DOHH2 (cell line): ENCODE measurements at regions not wholly inside any gene's neighbourhood (a gene's known extent, or its start where the extent isn't known, plus 50 kb on each side); places are given as distances from the start of the nearest gene placed in this dataset.

Experiments used
- H3F3A ChIP-seq: fragments of 200-600 bp; sonication (generic), shearing (Covaris generic); 2 replicates; pipeline ENCODE4 v1.6.0; 2016; ENCODE audit warnings: antibody characterized with exemption, mild to moderate bottlenecking; ENCODE audit not compliant: control insufficient read depth, insufficient read depth
- H3K27ac ChIP-seq: fragments of 200-600 bp; sonication (generic); 2 replicates; pipeline ENCODE4 v1.5.1; 2014; ENCODE audit warnings: low read depth, mild to moderate bottlenecking, low read length, moderate library complexity
- H3K27me3 ChIP-seq: fragments of 200-600 bp; sonication (generic); 2 replicates; pipeline ENCODE4 v1.6.1; 2014; ENCODE audit warnings: mild to moderate bottlenecking, low read length, mixed read lengths; ENCODE audit not compliant: control insufficient read depth
- H3K36me3 ChIP-seq: fragments of 200-600 bp; sonication (generic); 2 replicates; pipeline ENCODE4 v1.6.1; 2014; ENCODE audit warnings: mild to moderate bottlenecking, low read length, moderate library complexity, mixed read lengths; ENCODE audit not compliant: control insufficient read depth
- H3K4me1 ChIP-seq: fragments of 200-600 bp; sonication (generic); 2 replicates; pipeline ENCODE4 v1.6.1; 2014; ENCODE audit warnings: mild to moderate bottlenecking, low read length, mixed read lengths; ENCODE audit not compliant: control insufficient read depth
- H3K4me2 ChIP-seq: fragments of 200-600 bp; sonication (generic); 2 replicates; pipeline ENCODE4 v1.6.0; 2014; ENCODE audit warnings: mild to moderate bottlenecking, low read length, moderate library complexity
- H3K4me3 ChIP-seq: fragments of 200-600 bp; sonication (generic); 2 replicates; pipeline ENCODE4 v1.5.1; 2014; ENCODE audit warnings: mild to moderate bottlenecking, low read length, mixed read lengths
- H3K79me2 ChIP-seq: fragments of 200-600 bp; sonication (generic); 2 replicates; pipeline ENCODE4 v1.6.1; 2014; ENCODE audit warnings: mild to moderate bottlenecking, low read length, mixed read lengths; ENCODE audit not compliant: control insufficient read depth
- H3K9me2 ChIP-seq: fragments of 200-600 bp; sonication (generic); replicated peaks from 2 replicates; pipeline ENCODE4 v1.6.1; 2014; ENCODE audit warnings: mild to moderate bottlenecking, low read length, mixed read lengths; ENCODE audit not compliant: control insufficient read depth
- H3K9me3 ChIP-seq: fragments of 200-600 bp; sonication (generic); 2 replicates; pipeline ENCODE4 v1.6.1; 2014; ENCODE audit warnings: antibody characterized with exemption, low read length, mixed read lengths; ENCODE audit not compliant: control insufficient read depth, insufficient read depth
- H4K20me1 ChIP-seq: fragments of 200-600 bp; sonication (generic); 2 replicates; pipeline ENCODE4 v1.6.0; 2014; ENCODE audit warnings: low read depth, mild to moderate bottlenecking, antibody characterized with exemption, low read length, moderate library complexity; ENCODE audit not compliant: control insufficient read depth, insufficient read depth
- EZH2phosphoT487 ChIP-seq: fragments of 200-600 bp; sonication (generic); IDR thresholded peaks from 2 replicates; pipeline ENCODE4 v1.6.1; 2017; ENCODE audit warnings: borderline replicate concordance, mild to moderate bottlenecking, antibody characterized with exemption, low read length, moderate library complexity, mixed read lengths
- TF ChIP-seq, protein P1 (sequence below): fragments of 200-600 bp; sonication (generic); IDR thresholded peaks from one replicate; pipeline ENCODE4 v1.5.1; 2014; ENCODE audit warnings: antibody characterized with exemption, mild to moderate bottlenecking, low read depth, low read length; ENCODE audit not compliant: poor library complexity, severe bottlenecking

DNA sequence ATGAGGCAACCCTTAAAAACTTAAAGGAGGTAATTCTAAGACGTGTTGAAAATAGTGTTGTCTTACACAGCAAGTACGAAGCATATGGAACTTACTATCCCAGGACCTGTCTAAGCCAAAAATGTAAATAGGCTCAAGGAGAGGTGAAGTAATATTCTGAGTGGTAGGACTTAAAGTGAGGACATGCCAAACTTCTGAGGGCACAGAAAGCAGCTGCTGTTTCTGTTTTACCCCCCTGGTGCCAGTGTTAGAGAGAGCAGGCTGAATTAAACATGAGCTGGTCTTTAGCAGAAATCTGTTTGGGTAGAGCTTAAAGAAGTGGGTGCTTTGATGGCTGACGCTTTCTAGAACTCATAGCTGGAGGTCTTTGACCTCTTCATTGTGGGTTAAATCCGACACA, 149.7 kb upstream of the NPHP3 start:
- Histone ChIP-seq H3F3A (no peaks in the 10 kb centered on the region), H3K27me3 (0 out of 2 replicates have a peak, but pooled peaks cover 4% of the 10 kb centered on the region), H3K9me3 (no peaks in the 10 kb centered on the region), H3K4me1 (no peaks in the 10 kb centered on the region), H3K36me3 (no peaks in the 10 kb centered on the region), H3K27ac (no peak overlapping the region), H3K79me2 (no peaks in the 10 kb centered on the region), H3K4me2 (no peak overlapping the region), H3K9me2 (no peaks in the 10 kb centered on the region), H3K4me3 (no peak overlapping the region), H4K20me1 (no peaks in the 10 kb centered on the region)
- TF ChIP-seq, protein P1, sequence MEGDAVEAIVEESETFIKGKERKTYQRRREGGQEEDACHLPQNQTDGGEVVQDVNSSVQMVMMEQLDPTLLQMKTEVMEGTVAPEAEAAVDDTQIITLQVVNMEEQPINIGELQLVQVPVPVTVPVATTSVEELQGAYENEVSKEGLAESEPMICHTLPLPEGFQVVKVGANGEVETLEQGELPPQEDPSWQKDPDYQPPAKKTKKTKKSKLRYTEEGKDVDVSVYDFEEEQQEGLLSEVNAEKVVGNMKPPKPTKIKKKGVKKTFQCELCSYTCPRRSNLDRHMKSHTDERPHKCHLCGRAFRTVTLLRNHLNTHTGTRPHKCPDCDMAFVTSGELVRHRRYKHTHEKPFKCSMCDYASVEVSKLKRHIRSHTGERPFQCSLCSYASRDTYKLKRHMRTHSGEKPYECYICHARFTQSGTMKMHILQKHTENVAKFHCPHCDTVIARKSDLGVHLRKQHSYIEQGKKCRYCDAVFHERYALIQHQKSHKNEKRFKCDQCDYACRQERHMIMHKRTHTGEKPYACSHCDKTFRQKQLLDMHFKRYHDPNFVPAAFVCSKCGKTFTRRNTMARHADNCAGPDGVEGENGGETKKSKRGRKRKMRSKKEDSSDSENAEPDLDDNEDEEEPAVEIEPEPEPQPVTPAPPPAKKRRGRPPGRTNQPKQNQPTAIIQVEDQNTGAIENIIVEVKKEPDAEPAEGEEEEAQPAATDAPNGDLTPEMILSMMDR, result no peak
- TF ChIP-seq EZH2phosphoT487, result no peak

DNA sequence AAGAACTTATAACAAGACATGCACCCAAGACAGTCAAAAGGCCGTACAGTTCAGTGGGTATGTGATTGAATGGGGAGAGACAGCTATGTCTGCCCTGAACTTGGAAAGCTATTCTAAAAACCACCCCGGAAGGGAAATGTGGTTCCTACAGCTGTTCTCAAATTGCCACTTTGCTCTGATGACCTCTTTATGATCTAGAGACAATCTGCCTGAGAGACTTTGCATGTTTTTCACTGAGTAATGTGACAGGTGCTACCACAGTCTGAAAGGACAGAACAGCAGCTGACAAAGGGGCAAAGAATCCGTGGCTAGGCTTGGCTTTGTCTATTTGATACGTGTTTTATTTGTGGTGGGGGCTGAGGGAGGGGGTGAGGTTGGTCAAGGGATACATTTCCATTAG, 148.3 kb upstream of the NPHP3 start:
- no peak overlapping the region for H3K27ac ChIP-seq
- H4K20me1 ChIP-seq, result no peaks in the 10 kb centered on the region
- H3K4me2 ChIP-seq, result no peak overlapping the region
- no peaks in the 10 kb centered on the region for H3K4me1 ChIP-seq
- no peaks in the 10 kb centered on the region for H3K36me3 ChIP-seq
- H3K4me3 ChIP-seq, result no peak overlapping the region
- no peaks in the 10 kb centered on the region for H3F3A ChIP-seq
- H3K27me3 ChIP-seq, result peaks cover 8% of the 10 kb centered on the region; the same call in 1 of the 2 replicates
- H3K9me2 ChIP-seq, result no peaks in the 10 kb centered on the region
- H3K9me3 ChIP-seq, result no peaks in the 10 kb centered on the region
- no peak for TF ChIP-seq EZH2phosphoT487
- TF ChIP-seq, protein P1, result no peak
- no peaks in the 10 kb centered on the region for H3K79me2 ChIP-seq

DNA sequence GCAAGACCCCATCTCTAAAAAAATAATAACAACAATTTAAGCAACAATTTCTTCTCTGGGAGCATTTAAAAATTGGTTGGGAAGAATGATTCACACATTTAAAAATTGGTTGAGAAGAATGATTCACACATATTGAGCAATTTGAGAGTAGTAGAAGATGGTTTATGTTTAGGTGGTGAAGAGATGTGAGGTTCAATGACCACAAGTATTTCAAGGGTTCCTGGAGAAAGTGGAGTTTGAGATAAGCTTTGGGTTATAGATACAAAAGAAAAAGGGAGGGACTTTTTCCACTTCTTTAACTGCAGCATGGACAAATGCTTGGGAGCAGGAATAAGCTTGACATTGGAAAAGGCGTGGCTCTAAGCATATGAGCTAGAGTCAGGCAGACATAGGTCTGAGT, 145.7 kb upstream of the NPHP3 start:
- Histone ChIP-seq H3K4me1 (no peaks in the 10 kb centered on the region), H4K20me1 (no peaks in the 10 kb centered on the region), H3K4me2 (no peak overlapping the region), H3K79me2 (no peaks in the 10 kb centered on the region), H3K4me3 (no peak overlapping the region), H3F3A (no peaks in the 10 kb centered on the region), H3K27ac (no peak overlapping the region), H3K9me3 (no peaks in the 10 kb centered on the region), H3K36me3 (no peaks in the 10 kb centered on the region), H3K9me2 (no peaks in the 10 kb centered on the region), H3K27me3 (peaks cover 8% of the 10 kb centered on the region; the same call in 1 of the 2 replicates)
- TF ChIP-seq, protein P1, result no peak
- TF ChIP-seq EZH2phosphoT487, result no peak
